DMS153 treated with DMSO at 0.1 percent for 48 hours (cell line): ENCODE measurements at regions not wholly inside any gene's neighbourhood (a gene's known extent, or its start where the extent isn't known, plus 50 kb on each side); places are given as distances from the start of the nearest gene placed in this dataset.
"Not testable (repeated sequence)": the region's sequence is repeated elsewhere in the genome, so short reads cannot be mapped to it uniquely, and the experiment has no call there.

ENCODE experiments used
- DNase-seq: peaks from one replicate; lab custom pipeline; 2025; ENCODE audit not compliant: unreplicated experiment; lab: John Stamatoyannopoulos, UW

- no peak for DNase-seq
Observed at GRCh38 chr9:1907465-1907864, 107.7 kb upstream of the SMARCA2 start.

- no peak for DNase-seq
Observed at GRCh38 chr9:1909322-1909721, 105.8 kb upstream of the SMARCA2 start.

- DNase-seq: no peak
Observed at GRCh38 chr9:1910269-1910811, 104.8 kb upstream of the SMARCA2 start.

GRCh38 chr9:1913631-1914330 is 101.4 kb upstream of the SMARCA2 start:
- no peak for DNase-seq

GRCh38 chr9:1916095-1916494 is 99.1 kb upstream of the SMARCA2 start:
- no peak for DNase-seq

GRCh38 chr9:1916655-1917054 is 98.5 kb upstream of the SMARCA2 start:
- no peak for DNase-seq

GRCh38 chr9:1917396-1917935 is 97.7 kb upstream of the SMARCA2 start:
- no peak for DNase-seq

GRCh38 chr9:1918108-1918507 is 97.0 kb upstream of the SMARCA2 start:
- no peak for DNase-seq

GRCh38 chr9:1918622-1919021 is 96.5 kb upstream of the SMARCA2 start:
- no peak for DNase-seq

GRCh38 chr9:1919229-1919628 is 95.9 kb upstream of the SMARCA2 start:
- DNase-seq: no peak

- DNase-seq: no peak
Observed at GRCh38 chr9:1920386-1920785, 94.8 kb upstream of the SMARCA2 start.

- DNase-seq: no peak
Observed at GRCh38 chr9:1922026-1922425, 93.1 kb upstream of the SMARCA2 start.

GRCh38 chr9:1927546-1927945 is 87.6 kb upstream of the SMARCA2 start:
- no peak for DNase-seq

GRCh38 chr9:1929134-1929533 is 86.0 kb upstream of the SMARCA2 start:
- no peak for DNase-seq

- no peak for DNase-seq
Observed at GRCh38 chr9:1929722-1930244, 85.4 kb upstream of the SMARCA2 start.

- DNase-seq: not testable (repeated sequence)
Observed at GRCh38 chr9:1930245-1930736, 84.9 kb upstream of the SMARCA2 start.

- no peak for DNase-seq
Observed at GRCh38 chr9:1938135-1938534, 77.0 kb upstream of the SMARCA2 start.

GRCh38 chr9:1938675-1939170 is 76.4 kb upstream of the SMARCA2 start:
- no peak for DNase-seq

GRCh38 chr9:1939466-1939865 is 75.7 kb upstream of the SMARCA2 start:
- no peak for DNase-seq

- peak; percentile 42 for DNase-seq
Observed at GRCh38 chr9:1939926-1940368, 75.2 kb upstream of the SMARCA2 start.

- no peak for DNase-seq
Observed at GRCh38 chr9:1941989-1942388, 73.2 kb upstream of the SMARCA2 start.
